HCT116 (cell line): ENCODE measurements at regions not wholly inside any gene's neighbourhood (a gene's known extent, or its start where the extent isn't known, plus 50 kb on each side); places are given as distances from the start of the nearest gene placed in this dataset.

Experiments
- ATAC-seq: fragments of 200-7000 bp; cut with Tn5 transposase; 2 replicates; pipeline ENCODE4 v1.9.1; 2020; ENCODE audit warnings: mild to moderate bottlenecking, moderate library complexity
- BruUV-seq: library from RNA; stranded (reverse); fragments of 400-500 nt; replicated peaks from 2 replicates; lab custom pipeline; 2021; lab: Mats Ljungman, UMichigan
- CTCF ChIA-PET: fragments of 300-600 bp; sonication (Branson Sonifier 250); formaldehyde crosslinking; loops from one replicate; lab custom pipeline; 2021; ENCODE audit warnings: antibody characterized with exemption; lab: Charles Lee
- POLR2A ChIA-PET: fragments of 300-600, 350-600 bp; sonication (Branson Sonifier 250); formaldehyde crosslinking; loops from one replicate; lab custom pipeline; 2021; ENCODE audit warnings: antibody characterized with exemption; lab: Charles Lee
- RAD21 ChIA-PET, 2 experiments: fragments of 300-600 bp; sonication (Branson Sonifier 250); formaldehyde crosslinking; loops; one replicate each; lab custom pipeline; 2023; ENCODE audit warnings: low total read pairs in 2 of 2; ENCODE audit not compliant: uncharacterized antibody in 2 of 2, unreplicated experiment in 2 of 2, low non-redundant PET in 1 of 2; lab: Charles Lee
- DNase-seq: peaks from one replicate; pipeline ENCODE4 v3.0.0-alpha.2; 2010; ENCODE audit warnings: low read depth, low spot score
- H2AFZ ChIP-seq: fragments of 200-600 bp; shearing (Covaris generic), sonication (generic); 2 replicates; pipeline ENCODE4 v1.6.1; 2017; ENCODE audit warnings: low read depth, mixed run types, mixed read lengths, antibody characterized with exemption, low read length; ENCODE audit not compliant: poor library complexity, severe bottlenecking
- H3K27ac ChIP-seq: 2 replicates; pipeline ENCODE4 v1.5.1; 2012; ENCODE audit warnings: low read depth, low read length
- H3K27me3 ChIP-seq: fragments of 200-600 bp; sonication (generic); 2 replicates; pipeline ENCODE4 v1.6.1; 2016; ENCODE audit warnings: mixed run types, low read length, mixed read lengths; ENCODE audit not compliant: insufficient read depth
- H3K36me3 ChIP-seq, 2 experiments: fragments of 200-500 bp in 1 of 2; fragments of 200-600 bp in 1 of 2; sonication (Bioruptor generic) in 1 of 2; sonication (generic) in 1 of 2; 2 replicates each; pipeline versions ENCODE4 v1.5.1 to v1.6.1; 2014 to 2016; ENCODE audit warnings: low read length in 2 of 2, inconsistent platforms in 1 of 2, mixed read lengths in 1 of 2, mixed run types in 1 of 2; ENCODE audit not compliant: insufficient read depth in 2 of 2, control insufficient read depth in 1 of 2
- H3K4me1 ChIP-seq, 2 experiments: fragments of 200-600 bp in 1 of 2; sonication (generic) in 1 of 2; 2 replicates each; pipeline versions ENCODE4 v1.5.1 to v1.6.1; 2012 to 2017; ENCODE audit warnings: low read length in 2 of 2, inconsistent platforms in 1 of 2, mild to moderate bottlenecking in 1 of 2, mixed read lengths in 1 of 2, mixed run types in 1 of 2, moderate library complexity in 1 of 2; ENCODE audit not compliant: insufficient read depth in 2 of 2, control insufficient read depth in 1 of 2
- H3K4me2 ChIP-seq: fragments of 200-600 bp; sonication (generic); 2 replicates; pipeline ENCODE4 v1.6.1; 2017; ENCODE audit warnings: mixed run types, low read length, mixed read lengths
- H3K4me3 ChIP-seq, 2 experiments: fragments of 200-600 bp in 1 of 2; sonication (generic) in 1 of 2; replicated peaks in 1 of 2; 2 replicates each; pipeline ENCODE4 v1.5.1; 2011 to 2016; ENCODE audit warnings: low read length in 2 of 2, control low read depth in 1 of 2, low read depth in 1 of 2, mild to moderate bottlenecking in 1 of 2, mixed read lengths in 1 of 2, mixed run types in 1 of 2
- H3K79me2 ChIP-seq: fragments of 200-600 bp; sonication (generic); 2 replicates; pipeline ENCODE4 v1.6.1; 2017; ENCODE audit warnings: mild to moderate bottlenecking, mixed run types, low read length, moderate library complexity, mixed read lengths; ENCODE audit not compliant: insufficient read depth
- H3K9ac ChIP-seq: fragments of 200-600 bp; sonication (generic); 2 replicates; pipeline ENCODE4 v1.6.1; 2016; ENCODE audit warnings: low read length, mixed read lengths
- H3K9me2 ChIP-seq: fragments of 200-600 bp; sonication (generic), shearing (Covaris generic); 2 replicates; pipeline ENCODE4 v1.6.1; 2017; ENCODE audit warnings: mixed run types, mild to moderate bottlenecking, moderate library complexity; ENCODE audit not compliant: insufficient read depth
- H3K9me3 ChIP-seq, 2 experiments: fragments of 200-500 bp in 1 of 2; fragments of 200-600 bp in 1 of 2; sonication (Bioruptor generic) in 1 of 2; sonication (generic) in 1 of 2; 2 replicates each; pipeline ENCODE4 v1.6.1; 2014 to 2017; ENCODE audit warnings: low read length in 2 of 2, mixed read lengths in 2 of 2, inconsistent platforms in 1 of 2, low read depth in 1 of 2, mild to moderate bottlenecking in 1 of 2, mixed run types in 1 of 2, moderate library complexity in 1 of 2; ENCODE audit not compliant: control insufficient read depth in 1 of 2, insufficient read depth in 1 of 2
- H4K20me1 ChIP-seq: fragments of 200-600 bp; sonication (generic), shearing (Covaris generic); 2 replicates; pipeline ENCODE4 v1.6.1; 2017; ENCODE audit warnings: mixed run types, mild to moderate bottlenecking, moderate library complexity; ENCODE audit not compliant: insufficient read depth
- ATF3 ChIP-seq: IDR thresholded peaks from 2 replicates; pipeline ENCODE4 v1.6.1; 2012
- CBX3 ChIP-seq: IDR thresholded peaks from 2 replicates; pipeline ENCODE4 v1.6.1; 2012; ENCODE audit warnings: low read depth
- CEBPB ChIP-seq: IDR thresholded peaks from 2 replicates; pipeline ENCODE4 v1.6.1; 2012; ENCODE audit warnings: low read depth
- CTCF ChIP-seq, 3 experiments: fragments of 200-600 bp in 1 of 3; sonication (generic) in 1 of 3; IDR thresholded peaks in 2 of 3; conservative IDR thresholded peaks in 1 of 3; 2 replicates each; pipeline ENCODE4 v1.5.1; 2012 to 2017; ENCODE audit warnings: low read depth in 2 of 3, low read length in 2 of 3, antibody characterized with exemption in 1 of 3, borderline replicate concordance in 1 of 3, control low read depth in 1 of 3, mild to moderate bottlenecking in 1 of 3, mixed read lengths in 1 of 3, mixed run types in 1 of 3, moderate library complexity in 1 of 3; ENCODE audit not compliant: insufficient read depth in 1 of 3
- ELF1 ChIP-seq: IDR thresholded peaks from 2 replicates; pipeline ENCODE4 v1.6.1; 2012; ENCODE audit warnings: low read depth, borderline replicate concordance
- EZH2 ChIP-seq: fragments of 200-600 bp; sonication (generic); IDR thresholded peaks from 2 replicates; pipeline ENCODE4 v1.6.1; 2017; ENCODE audit warnings: antibody characterized with exemption, mixed run types
- EZH2phosphoT487 ChIP-seq: fragments of 200-600 bp; IDR thresholded peaks from 2 replicates; pipeline ENCODE4 v1.6.1; 2018; ENCODE audit warnings: antibody characterized with exemption, borderline replicate concordance
- JUND ChIP-seq: IDR thresholded peaks from 2 replicates; pipeline ENCODE4 v1.6.1; 2012
- MAX ChIP-seq: IDR thresholded peaks from 2 replicates; pipeline ENCODE4 v1.6.1; 2012
- POLR2A ChIP-seq: IDR thresholded peaks from 2 replicates; pipeline ENCODE4 v1.7.0; 2011; ENCODE audit warnings: borderline replicate concordance; ENCODE audit not compliant: insufficient read depth, insufficient read length; ENCODE audit errors: extremely low read depth
- POLR2AphosphoS5 ChIP-seq: IDR thresholded peaks from 2 replicates; pipeline ENCODE4 v1.6.1; 2011; ENCODE audit warnings: mild to moderate bottlenecking, low read depth, low read length, moderate library complexity
- RAD21 ChIP-seq: IDR thresholded peaks from 2 replicates; pipeline ENCODE4 v1.6.1; 2012; ENCODE audit warnings: low read depth, mild to moderate bottlenecking
- REST ChIP-seq: IDR thresholded peaks from 2 replicates; pipeline ENCODE4 v1.6.1; 2012; ENCODE audit warnings: low read depth
- SIN3A ChIP-seq: IDR thresholded peaks from 2 replicates; pipeline ENCODE4 v1.6.1; 2012; ENCODE audit warnings: low read depth
- SP1 ChIP-seq: IDR thresholded peaks from 2 replicates; pipeline ENCODE4 v1.6.1; 2012; ENCODE audit warnings: low read depth
- SRF ChIP-seq: IDR thresholded peaks from 2 replicates; pipeline ENCODE4 v1.6.1; 2012; ENCODE audit warnings: low read depth
- TCF7L2 ChIP-seq: IDR thresholded peaks from 2 replicates; pipeline ENCODE4 v1.7.0; 2011; ENCODE audit warnings: borderline replicate concordance, inconsistent platforms; ENCODE audit not compliant: insufficient read depth, insufficient read length; ENCODE audit errors: extremely low read depth
- ZBTB33 ChIP-seq: IDR thresholded peaks from 2 replicates; pipeline ENCODE4 v1.6.1; 2011; ENCODE audit warnings: mild to moderate bottlenecking, low read length, moderate library complexity; ENCODE audit not compliant: insufficient replicate concordance; ENCODE audit errors: extremely low read depth
- ZFX ChIP-seq: fragments of 450-650 bp; IDR thresholded peaks from 2 replicates; pipeline ENCODE4 v1.6.1; 2017
- ZNF274 ChIP-seq: fragments of 200-500 bp; sonication (Bioruptor generic); IDR thresholded peaks from 2 replicates; pipeline ENCODE4 v1.6.1; 2014; ENCODE audit warnings: mild to moderate bottlenecking, low read depth, low read length, inconsistent platforms
- intact Hi-C: fragments of 100-400 bp; cut with micrococcal nuclease; formaldehyde crosslinking; loops from 2 replicates; pipeline ENCODE4 v1.10.0; 2022

GRCh38 chr19:31981545-31981944, 363.9 kb upstream of the ZNF507 start:
- BruUV-seq: no TSS peak
- H3K4me2 ChIP-seq: no peak overlapping the region
- intact Hi-C loops: no loop called here
- no peaks in the 10 kb centered on the region for H3K36me3 ChIP-seq
- DNase-seq: no peak
- POLR2A ChIA-PET: no interaction called here
- H4K20me1 ChIP-seq: no peaks in the 10 kb centered on the region
- no peaks in the 10 kb centered on the region for H3K4me1 ChIP-seq
- no peak overlapping the region for H3K9ac ChIP-seq
- H3K27me3 ChIP-seq: no peaks in the 10 kb centered on the region
- CTCF ChIA-PET: no interaction called here
- no peak overlapping the region for H2AFZ ChIP-seq
- H3K9me3 ChIP-seq: peaks cover 3 to 33% of the 10 kb centered on the region in 2 experiments; a peak in 2 of 4 replicates
- no peak for ATAC-seq
- TF ChIP-seq CBX3: no peak
- TF ChIP-seq CEBPB: no peak
- TF ChIP-seq ATF3: no peak
- TF ChIP-seq ELF1: no peak
- no peak for TF ChIP-seq EZH2
- no peak for TF ChIP-seq SIN3A
- no peak for TF ChIP-seq ZFX
- TF ChIP-seq REST: no peak
- TF ChIP-seq ZBTB33: no peak
- no peak for TF ChIP-seq POLR2AphosphoS5
- no peak for TF ChIP-seq ZNF274
- TF ChIP-seq POLR2A: no peak
- TF ChIP-seq TCF7L2: no peak
- no peak for TF ChIP-seq SRF
- TF ChIP-seq EZH2phosphoT487: no peak
- no peak for TF ChIP-seq CTCF (IDR thresholded peaks at IDR 0.05 in 2 of 3, conservative IDR thresholded peaks at IDR 0.05 in 1 of 3; ENCODE audit: borderline replicate concordance in 1 of 3, insufficient read depth in 1 of 3, low read depth in 2 of 3, low read length in 2 of 3)
- TF ChIP-seq MAX: no peak
- TF ChIP-seq SP1: no peak
- no peak for TF ChIP-seq JUND
- TF ChIP-seq RAD21: no peak
- H3K4me3 ChIP-seq: no peak overlapping the region
- H3K9me2 ChIP-seq: no peaks in the 10 kb centered on the region
- H3K79me2 ChIP-seq: no peaks in the 10 kb centered on the region
- RAD21 ChIA-PET: no interaction called here
- H3K27ac ChIP-seq: no peak overlapping the region
